Loucy (cell line): ENCODE measurements at regions not wholly inside any gene's neighbourhood (a gene's known extent, or its start where the extent isn't known, plus 50 kb on each side); places are given as distances from the start of the nearest gene placed in this dataset.

Source experiments
- H2AFZ ChIP-seq: fragments of 200-600 bp; sonication (generic); 2 replicates; pipeline ENCODE4 v1.6.0; 2016; ENCODE audit warnings: antibody characterized with exemption, mild to moderate bottlenecking, low read length, moderate library complexity
- H3F3A ChIP-seq: fragments of 200-600 bp; 2 replicates; pipeline ENCODE4 v1.6.0; 2016; ENCODE audit warnings: antibody characterized with exemption, low read depth, mild to moderate bottlenecking
- H3K27me3 ChIP-seq: fragments of 200-600 bp; sonication (generic); 2 replicates; pipeline ENCODE4 v1.6.1; 2014; ENCODE audit warnings: low read length, mild to moderate bottlenecking; ENCODE audit not compliant: insufficient read depth, poor library complexity, severe bottlenecking
- H3K36me3 ChIP-seq: fragments of 200-600 bp; sonication (generic); 2 replicates; pipeline ENCODE4 v1.6.1; 2016; ENCODE audit warnings: low read length; ENCODE audit not compliant: insufficient read depth
- H3K4me1 ChIP-seq: fragments of 200-600 bp; sonication (generic); 2 replicates; pipeline ENCODE4 v1.5.1; 2014; ENCODE audit warnings: low read length, mild to moderate bottlenecking; ENCODE audit not compliant: insufficient read depth, poor library complexity, severe bottlenecking
- H3K4me2 ChIP-seq: fragments of 200-600 bp; sonication (generic); 2 replicates; pipeline ENCODE4 v1.6.0; 2014; ENCODE audit warnings: antibody characterized with exemption, low read length, low read depth, mild to moderate bottlenecking; ENCODE audit not compliant: poor library complexity, severe bottlenecking
- H3K4me3 ChIP-seq: fragments of 200-600 bp; sonication (generic); 2 replicates; pipeline ENCODE4 v1.5.1; 2014; ENCODE audit warnings: low read length, mild to moderate bottlenecking, mixed read lengths; ENCODE audit not compliant: poor library complexity, severe bottlenecking
- H3K79me2 ChIP-seq: fragments of 200-600 bp; sonication (generic); 2 replicates; pipeline ENCODE4 v1.6.1; 2014; ENCODE audit warnings: low read length; ENCODE audit not compliant: insufficient read depth
- H3K9ac ChIP-seq: fragments of 200-600 bp; sonication (generic); 2 replicates; pipeline ENCODE4 v1.6.0; 2014; ENCODE audit warnings: mild to moderate bottlenecking, low read depth, low read length, moderate library complexity; ENCODE audit not compliant: poor library complexity, severe bottlenecking
- H3K9me2 ChIP-seq: fragments of 200-600 bp; sonication (generic); replicated peaks from 2 replicates; pipeline ENCODE4 v1.6.1; 2016; ENCODE audit warnings: low read depth, low read length, mixed read lengths
- H3K9me3 ChIP-seq: fragments of 200-600 bp; sonication (generic); 2 replicates; pipeline ENCODE4 v1.6.1; 2014; ENCODE audit warnings: mild to moderate bottlenecking, antibody characterized with exemption, low read length, low read depth; ENCODE audit not compliant: insufficient read depth
- H4K20me1 ChIP-seq: fragments of 200-600 bp; sonication (generic); 2 replicates; pipeline ENCODE4 v1.6.0; 2014; ENCODE audit warnings: antibody characterized with exemption, low read length, mild to moderate bottlenecking; ENCODE audit not compliant: insufficient read depth, poor library complexity, severe bottlenecking
- EZH2phosphoT487 ChIP-seq: fragments of 200-600 bp; IDR thresholded peaks from 2 replicates; pipeline ENCODE4 v1.6.1; 2018; ENCODE audit warnings: antibody characterized with exemption, mild to moderate bottlenecking, moderate library complexity, borderline replicate concordance
- TF ChIP-seq, protein P1 (sequence below): fragments of 200-600 bp; sonication (generic); conservative IDR thresholded peaks from 2 replicates; pipeline ENCODE4 v1.5.1; 2014; ENCODE audit warnings: mild to moderate bottlenecking, antibody characterized with exemption, low read length

DNA sequence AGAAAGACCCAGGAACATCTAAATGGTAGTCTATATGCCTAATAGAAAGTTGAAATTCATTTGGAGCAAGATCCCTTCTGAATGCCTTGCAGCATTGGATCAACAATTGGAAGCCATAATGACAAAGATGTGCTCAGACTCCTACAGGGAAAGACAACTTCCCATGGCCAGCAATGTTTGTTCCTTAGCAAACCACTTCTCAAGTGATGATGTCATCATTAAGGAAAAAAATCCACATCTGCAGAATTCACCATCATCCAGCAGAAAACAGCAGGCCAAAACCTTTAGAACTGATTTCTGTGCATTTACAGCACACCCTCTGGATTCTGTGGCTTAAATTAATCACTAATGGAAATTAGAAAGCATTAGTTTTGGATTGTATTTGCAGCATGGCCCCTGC is 82.4 kb upstream of the ZIC3 start:
- H3K4me2 ChIP-seq: no peak overlapping the region
- H3K27me3 ChIP-seq: no peaks in the 10 kb centered on the region
- H3K9me2 ChIP-seq: no peaks in the 10 kb centered on the region
- no peak for TF ChIP-seq EZH2phosphoT487
- TF ChIP-seq, protein P1, sequence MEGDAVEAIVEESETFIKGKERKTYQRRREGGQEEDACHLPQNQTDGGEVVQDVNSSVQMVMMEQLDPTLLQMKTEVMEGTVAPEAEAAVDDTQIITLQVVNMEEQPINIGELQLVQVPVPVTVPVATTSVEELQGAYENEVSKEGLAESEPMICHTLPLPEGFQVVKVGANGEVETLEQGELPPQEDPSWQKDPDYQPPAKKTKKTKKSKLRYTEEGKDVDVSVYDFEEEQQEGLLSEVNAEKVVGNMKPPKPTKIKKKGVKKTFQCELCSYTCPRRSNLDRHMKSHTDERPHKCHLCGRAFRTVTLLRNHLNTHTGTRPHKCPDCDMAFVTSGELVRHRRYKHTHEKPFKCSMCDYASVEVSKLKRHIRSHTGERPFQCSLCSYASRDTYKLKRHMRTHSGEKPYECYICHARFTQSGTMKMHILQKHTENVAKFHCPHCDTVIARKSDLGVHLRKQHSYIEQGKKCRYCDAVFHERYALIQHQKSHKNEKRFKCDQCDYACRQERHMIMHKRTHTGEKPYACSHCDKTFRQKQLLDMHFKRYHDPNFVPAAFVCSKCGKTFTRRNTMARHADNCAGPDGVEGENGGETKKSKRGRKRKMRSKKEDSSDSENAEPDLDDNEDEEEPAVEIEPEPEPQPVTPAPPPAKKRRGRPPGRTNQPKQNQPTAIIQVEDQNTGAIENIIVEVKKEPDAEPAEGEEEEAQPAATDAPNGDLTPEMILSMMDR: no peak
- no peak overlapping the region for H3K9ac ChIP-seq
- no peak overlapping the region for H3K4me3 ChIP-seq
- no peaks in the 10 kb centered on the region for H3K4me1 ChIP-seq
- H3K36me3 ChIP-seq: no peaks in the 10 kb centered on the region
- no peaks in the 10 kb centered on the region for H3F3A ChIP-seq
- no peaks in the 10 kb centered on the region for H3K79me2 ChIP-seq
- no peaks in the 10 kb centered on the region for H4K20me1 ChIP-seq
- no peaks in the 10 kb centered on the region for H3K9me3 ChIP-seq
- H2AFZ ChIP-seq: no peak overlapping the region

DNA sequence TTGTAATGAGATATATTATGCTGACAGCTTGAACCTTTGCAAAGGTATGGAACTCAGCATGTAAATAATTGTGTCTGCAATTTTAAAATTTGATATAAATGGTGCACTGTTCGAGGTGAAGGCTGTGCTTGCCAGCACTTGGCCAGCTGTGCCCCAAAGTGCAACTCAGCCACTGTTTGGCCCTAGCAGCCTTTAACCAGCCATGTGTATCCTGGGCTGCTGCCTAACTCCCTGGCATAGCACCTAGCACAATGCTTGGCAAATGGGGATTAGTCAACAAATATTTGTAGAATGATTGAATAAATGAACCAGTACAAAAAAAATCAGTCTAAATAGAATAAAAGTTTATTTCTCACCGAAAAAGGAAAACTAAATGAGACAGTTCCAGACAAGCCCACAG is 83.8 kb upstream of the ZIC3 start:
- Histone ChIP-seq H3K9ac (no peak overlapping the region), H4K20me1 (no peaks in the 10 kb centered on the region), H3K4me3 (no peak overlapping the region), H3F3A (no peaks in the 10 kb centered on the region), H3K9me2 (no peaks in the 10 kb centered on the region), H3K79me2 (no peaks in the 10 kb centered on the region), H3K9me3 (no peaks in the 10 kb centered on the region), H3K36me3 (no peaks in the 10 kb centered on the region), H3K27me3 (no peaks in the 10 kb centered on the region), H2AFZ (no peak overlapping the region), H3K4me2 (no peak overlapping the region), H3K4me1 (no peaks in the 10 kb centered on the region)
- TF ChIP-seq, protein P1: no peak
- no peak for TF ChIP-seq EZH2phosphoT487

DNA sequence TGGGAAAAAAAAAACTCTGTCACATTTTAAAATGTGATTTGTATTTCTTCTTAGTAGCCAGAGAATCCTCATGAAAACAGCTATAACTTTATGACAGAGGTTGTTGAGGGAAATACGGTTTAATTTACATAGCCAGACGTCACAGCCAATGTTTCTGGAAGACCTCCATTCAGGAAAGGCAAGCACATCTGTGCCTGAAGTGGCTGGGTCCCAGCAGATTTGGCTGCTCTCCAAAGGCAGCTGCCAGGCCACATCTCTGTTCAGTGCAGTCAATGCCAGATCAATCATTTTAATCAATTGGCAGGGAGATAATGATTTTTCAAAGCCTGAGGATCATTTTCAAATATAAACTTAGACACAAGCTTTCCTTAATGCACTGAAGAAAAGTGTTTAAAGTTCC is 86.5 kb upstream of the ZIC3 start:
- Histone ChIP-seq H4K20me1 (no peaks in the 10 kb centered on the region), H3K9me2 (no peaks in the 10 kb centered on the region), H3K9ac (no peak overlapping the region), H3K4me3 (no peak overlapping the region), H3K4me2 (no peak overlapping the region), H3K27me3 (no peaks in the 10 kb centered on the region), H3F3A (no peaks in the 10 kb centered on the region), H3K36me3 (no peaks in the 10 kb centered on the region), H3K4me1 (no peaks in the 10 kb centered on the region), H3K9me3 (no peaks in the 10 kb centered on the region), H3K79me2 (no peaks in the 10 kb centered on the region), H2AFZ (no peak overlapping the region)
- no peak for TF ChIP-seq EZH2phosphoT487
- TF ChIP-seq, protein P1: no peak
